ENCODE measurements at regions not wholly inside any gene's neighbourhood (a gene's known extent, or its start where the extent isn't known, plus 50 kb on each side); places are given as distances from the start of the nearest gene placed in this dataset.

DNA sequence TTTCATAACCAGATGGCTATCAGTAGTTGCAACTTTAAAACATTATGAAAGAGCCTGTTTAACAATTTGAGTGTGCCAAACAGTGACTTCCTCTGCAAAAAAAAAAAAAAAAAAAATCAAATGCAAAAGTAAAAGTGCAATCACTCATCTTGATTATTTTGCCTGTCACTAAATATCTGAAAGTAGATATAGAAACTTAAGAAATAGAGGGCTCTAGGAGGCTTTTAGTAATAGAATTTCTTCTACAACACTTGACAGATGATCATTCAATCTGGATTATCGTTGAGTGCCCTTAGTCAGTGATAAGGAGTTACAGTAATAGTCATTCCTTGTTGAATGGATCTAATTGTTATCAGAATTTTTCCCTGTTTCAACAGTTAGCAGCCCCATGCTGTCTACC lies 101.8 kb downstream of the CETN3 start:
- WGBS, 2 donors, result 25 to 35% methylated on average over 1 of the region's 1 CpG
- TF ChIP-seq POLR2A (IDR thresholded peaks at IDR 0.05), result no peak
- TF ChIP-seq, protein P1, sequence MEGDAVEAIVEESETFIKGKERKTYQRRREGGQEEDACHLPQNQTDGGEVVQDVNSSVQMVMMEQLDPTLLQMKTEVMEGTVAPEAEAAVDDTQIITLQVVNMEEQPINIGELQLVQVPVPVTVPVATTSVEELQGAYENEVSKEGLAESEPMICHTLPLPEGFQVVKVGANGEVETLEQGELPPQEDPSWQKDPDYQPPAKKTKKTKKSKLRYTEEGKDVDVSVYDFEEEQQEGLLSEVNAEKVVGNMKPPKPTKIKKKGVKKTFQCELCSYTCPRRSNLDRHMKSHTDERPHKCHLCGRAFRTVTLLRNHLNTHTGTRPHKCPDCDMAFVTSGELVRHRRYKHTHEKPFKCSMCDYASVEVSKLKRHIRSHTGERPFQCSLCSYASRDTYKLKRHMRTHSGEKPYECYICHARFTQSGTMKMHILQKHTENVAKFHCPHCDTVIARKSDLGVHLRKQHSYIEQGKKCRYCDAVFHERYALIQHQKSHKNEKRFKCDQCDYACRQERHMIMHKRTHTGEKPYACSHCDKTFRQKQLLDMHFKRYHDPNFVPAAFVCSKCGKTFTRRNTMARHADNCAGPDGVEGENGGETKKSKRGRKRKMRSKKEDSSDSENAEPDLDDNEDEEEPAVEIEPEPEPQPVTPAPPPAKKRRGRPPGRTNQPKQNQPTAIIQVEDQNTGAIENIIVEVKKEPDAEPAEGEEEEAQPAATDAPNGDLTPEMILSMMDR (IDR thresholded peaks at IDR 0.05), result no peak
- DNase-seq, result no peak

DNA sequence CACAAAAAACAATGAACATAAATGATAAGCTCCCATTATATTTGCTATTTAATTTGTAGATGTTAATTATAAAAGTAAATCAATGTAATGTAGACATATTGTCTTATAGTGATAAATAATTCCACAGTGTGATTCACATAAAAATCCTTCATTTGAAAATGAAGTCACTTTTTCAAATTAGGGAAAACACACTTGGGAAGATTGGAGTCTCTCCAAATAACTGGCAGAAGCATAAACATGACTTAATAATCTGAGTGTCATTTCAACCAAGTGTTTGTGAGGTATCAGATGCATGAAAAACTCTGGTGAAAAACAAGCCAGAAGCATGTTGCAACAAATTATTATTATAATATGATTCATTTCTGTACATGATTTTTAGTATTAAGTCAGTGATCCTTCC lies 102.2 kb downstream of the CETN3 start:
- no peaks in the 10 kb centered on the region for H3K4me1 ChIP-seq
- TF ChIP-seq, protein P1 (IDR thresholded peaks at IDR 0.05), result no peak
- TF ChIP-seq POLR2A (IDR thresholded peaks at IDR 0.05), result no peak
- intact Hi-C loops (cut with DNase I), result no loop called here
- no peaks in the 10 kb centered on the region for H3K9me3 ChIP-seq
- H3K27ac ChIP-seq, result no peak overlapping the region
- H3K4me3 ChIP-seq, result no peak overlapping the region
- H3K27me3 ChIP-seq, result no peaks in the 10 kb centered on the region
- H3K36me3 ChIP-seq, result no peaks in the 10 kb centered on the region
- no peak for DNase-seq

More for the DNA sequence above, 101.8 kb downstream of the CETN3 start:
- Histone ChIP-seq H3K27ac (no peak overlapping the region), H3K27me3 (no peaks in the 10 kb centered on the region), H3K4me3 (no peak overlapping the region), H3K36me3 (no peaks in the 10 kb centered on the region), H3K9me3 (no peaks in the 10 kb centered on the region), H3K4me1 (no peaks in the 10 kb centered on the region)
- intact Hi-C loops (cut with DNase I), result no loop called here

GRCh38 chr5:90306613-90307012 lies 102.9 kb downstream of the CETN3 start:
- Histone ChIP-seq H3K4me1 (no peaks in the 10 kb centered on the region), H3K4me3 (no peak overlapping the region), H3K36me3 (no peaks in the 10 kb centered on the region), H3K27ac (no peak overlapping the region), H3K9me3 (no peaks in the 10 kb centered on the region), H3K27me3 (no peaks in the 10 kb centered on the region)
- no peak for DNase-seq
- intact Hi-C loops (cut with DNase I), result no loop called here
- TF ChIP-seq, protein P1 (IDR thresholded peaks at IDR 0.05), result no peak
- TF ChIP-seq POLR2A (IDR thresholded peaks at IDR 0.05), result no peak

DNA sequence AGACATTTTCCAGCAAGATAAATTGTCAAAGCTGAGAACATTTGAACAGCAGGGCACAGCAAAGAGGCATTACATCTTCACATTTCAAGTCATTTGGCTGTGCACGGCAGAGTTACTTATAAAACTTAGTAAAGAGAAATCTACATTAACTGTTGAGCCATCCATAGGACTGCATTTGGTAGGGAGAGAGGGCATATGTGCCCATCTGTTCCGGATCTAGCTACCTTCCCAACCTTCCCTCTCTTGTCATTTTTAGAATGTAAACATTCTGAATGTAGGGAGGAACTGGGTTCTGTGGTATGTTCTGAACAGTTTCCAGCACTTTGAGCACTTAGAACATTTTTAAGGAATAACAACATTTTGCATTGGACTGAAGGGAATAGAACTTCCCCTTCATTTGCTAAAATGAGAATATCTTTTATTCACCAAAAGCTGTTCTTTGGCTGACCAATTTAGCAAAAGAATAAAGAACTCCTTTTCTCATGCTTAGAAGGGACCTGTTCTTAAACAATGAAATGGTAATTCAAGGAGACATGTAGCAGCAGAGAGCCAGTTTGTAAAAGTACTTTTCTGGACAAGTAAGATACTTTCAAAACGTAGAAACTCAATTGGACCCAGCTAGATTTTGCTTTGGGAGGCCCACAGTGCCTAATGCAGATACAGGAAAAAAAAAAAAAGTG lies 104.4 kb downstream of the CETN3 start:
- TF ChIP-seq, protein P1 (IDR thresholded peaks at IDR 0.05), result no peak
- no peak for TF ChIP-seq POLR2A (IDR thresholded peaks at IDR 0.05)
- no peaks in the 10 kb centered on the region for H3K27me3 ChIP-seq
- H3K36me3 ChIP-seq, result no peaks in the 10 kb centered on the region
- no peaks in the 10 kb centered on the region for H3K4me1 ChIP-seq
- intact Hi-C loops (cut with DNase I), result no loop called here
- no peak overlapping the region for H3K27ac ChIP-seq
- WGBS, 2 donors, result 35 to 43% methylated on average over 3 of the region's 3 CpGs
- no peak for DNase-seq
- no peaks in the 10 kb centered on the region for H3K9me3 ChIP-seq
- H3K4me3 ChIP-seq, result no peak overlapping the region

- DNase-seq, result no peak
- H3K27me3 ChIP-seq, result no peaks in the 10 kb centered on the region
- TF ChIP-seq, protein P1 (IDR thresholded peaks at IDR 0.05), result no peak
- TF ChIP-seq POLR2A (IDR thresholded peaks at IDR 0.05), result no peak
- no peaks in the 10 kb centered on the region for H3K4me1 ChIP-seq
- H3K36me3 ChIP-seq, result no peaks in the 10 kb centered on the region
- intact Hi-C loops (cut with DNase I), result no loop called here
- no peaks in the 10 kb centered on the region for H3K9me3 ChIP-seq
- no peak overlapping the region for H3K4me3 ChIP-seq
- WGBS, 2 donors, result 32 to 70% methylated on average over 2 of the region's 2 CpGs
- H3K27ac ChIP-seq, result no peak overlapping the region
Observed at GRCh38 chr5:90301248-90301647, 108.3 kb downstream of the CETN3 start.
